ENCODE measurements at regions not wholly inside any gene's neighbourhood (a gene's known extent, or its start where the extent isn't known, plus 50 kb on each side); places are given as distances from the start of the nearest gene placed in this dataset.

GRCh38 chr10:3396116-3396515 is 223.5 kb upstream of the PITRM1 start:
- no peak for TF ChIP-seq PATZ1 (CRISPR knock-in tag; IDR thresholded peaks at IDR 0.05; ENCODE audit: borderline replicate concordance)
- TF ChIP-seq ESRRG (CRISPR knock-in tag; IDR thresholded peaks at IDR 0.05) = no peak
- TF ChIP-seq SNAI2 (CRISPR knock-in tag; IDR thresholded peaks at IDR 0.05) = no peak
- TF ChIP-seq, protein P1, sequence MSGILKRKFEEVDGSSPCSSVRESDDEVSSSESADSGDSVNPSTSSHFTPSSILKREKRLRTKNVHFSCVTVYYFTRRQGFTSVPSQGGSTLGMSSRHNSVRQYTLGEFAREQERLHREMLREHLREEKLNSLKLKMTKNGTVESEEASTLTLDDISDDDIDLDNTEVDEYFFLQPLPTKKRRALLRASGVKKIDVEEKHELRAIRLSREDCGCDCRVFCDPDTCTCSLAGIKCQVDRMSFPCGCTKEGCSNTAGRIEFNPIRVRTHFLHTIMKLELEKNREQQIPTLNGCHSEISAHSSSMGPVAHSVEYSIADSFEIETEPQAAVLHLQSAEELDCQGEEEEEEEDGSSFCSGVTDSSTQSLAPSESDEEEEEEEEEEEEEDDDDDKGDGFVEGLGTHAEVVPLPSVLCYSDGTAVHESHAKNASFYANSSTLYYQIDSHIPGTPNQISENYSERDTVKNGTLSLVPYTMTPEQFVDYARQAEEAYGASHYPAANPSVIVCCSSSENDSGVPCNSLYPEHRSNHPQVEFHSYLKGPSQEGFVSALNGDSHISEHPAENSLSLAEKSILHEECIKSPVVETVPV (CRISPR knock-in tag; IDR thresholded peaks at IDR 0.05) = no peak
- no peak for TF ChIP-seq TSHZ2 (CRISPR knock-in tag; IDR thresholded peaks at IDR 0.05)
